Brain microvascular endothelial cell (primary cell): ENCODE measurements at regions not wholly inside any gene's neighbourhood (a gene's known extent, or its start where the extent isn't known, plus 50 kb on each side); places are given as distances from the start of the nearest gene placed in this dataset.

Source experiments
- DNase-seq: peaks from one replicate; pipeline ENCODE4 v3.0.0-alpha.2; 2020
- H3K27ac ChIP-seq: fragments of 250-450 bp; sonication (Bioruptor Pico); 2 replicates; pipeline ENCODE4 v1.5.1; 2020; ENCODE audit warnings: mild to moderate bottlenecking, moderate library complexity
- H3K27me3 ChIP-seq: fragments of 250-450 bp; sonication (Bioruptor Pico); replicated peaks from 2 replicates; pipeline ENCODE4 v1.5.1; 2020; ENCODE audit warnings: mild to moderate bottlenecking
- H3K36me3 ChIP-seq: fragments of 250-450 bp; sonication (Bioruptor Pico); replicated peaks from 2 replicates; pipeline ENCODE4 v1.5.1; 2020; ENCODE audit warnings: mild to moderate bottlenecking
- H3K4me3 ChIP-seq: 2 replicates; pipeline ENCODE4 v1.5.1; 2011; ENCODE audit warnings: low read depth, mild to moderate bottlenecking, control low read depth, low read length, moderate library complexity
- CTCF ChIP-seq: IDR thresholded peaks from 2 replicates; pipeline ENCODE4 v1.5.1; 2011; ENCODE audit warnings: low read depth, mild to moderate bottlenecking, moderate library complexity, low read length, control low read depth, inconsistent platforms; ENCODE audit errors: missing control alignments
- in situ Hi-C: cut with HindIII; loops from 2 replicates; pipeline ENCODE4 v1.10.0; 2017; ENCODE audit warnings: low sequenced_read_pairs, low pct_ligation_motif_present

- no peaks in the 10 kb centered on the region for H3K27me3 ChIP-seq
- in situ Hi-C loops = no loop called here
- H3K36me3 ChIP-seq = no peaks in the 10 kb centered on the region
- TF ChIP-seq CTCF = no peak
- no peak overlapping the region for H3K4me3 ChIP-seq
- DNase-seq = no peak
- H3K27ac ChIP-seq = no peak overlapping the region
These were observed 441.0 kb downstream of the COG6 start for GRCh38 chr13:40096357-40096901.

GRCh38 chr13:40098246-40098645 lies 442.8 kb downstream of the COG6 start:
- in situ Hi-C loops = no loop called here
- H3K4me3 ChIP-seq = no peak overlapping the region
- no peaks in the 10 kb centered on the region for H3K36me3 ChIP-seq
- H3K27ac ChIP-seq = no peak overlapping the region
- no peak for TF ChIP-seq CTCF
- no peaks in the 10 kb centered on the region for H3K27me3 ChIP-seq
- DNase-seq = no peak

GRCh38 chr13:40101708-40102359 lies 446.4 kb downstream of the COG6 start:
- in situ Hi-C loops = no loop called here
- no peak overlapping the region for H3K4me3 ChIP-seq
- no peaks in the 10 kb centered on the region for H3K36me3 ChIP-seq
- no peak for TF ChIP-seq CTCF
- no peak for DNase-seq
- H3K27ac ChIP-seq = no peak overlapping the region
- no peaks in the 10 kb centered on the region for H3K27me3 ChIP-seq

GRCh38 chr13:40102360-40102727 lies 446.9 kb downstream of the COG6 start:
- no peak for TF ChIP-seq CTCF
- H3K27ac ChIP-seq = peak overlapping the region; percentile 3

GRCh38 chr13:40102854-40103253 lies 447.4 kb downstream of the COG6 start:
- H3K27ac ChIP-seq = peak overlapping the region; percentile 19
- TF ChIP-seq CTCF = no peak
- no peaks in the 10 kb centered on the region for H3K36me3 ChIP-seq
- H3K4me3 ChIP-seq = no peak overlapping the region
- peak; percentile 95 for DNase-seq
- no peaks in the 10 kb centered on the region for H3K27me3 ChIP-seq
- in situ Hi-C loops = no loop called here

More at GRCh38 chr13:40102360-40102727, 446.9 kb downstream of the COG6 start:
- Histone ChIP-seq H3K27me3 (no peaks in the 10 kb centered on the region), H3K4me3 (no peak overlapping the region), H3K36me3 (no peaks in the 10 kb centered on the region)
- in situ Hi-C loops = no loop called here
- DNase-seq = no peak

GRCh38 chr13:40103864-40104263 lies 448.4 kb downstream of the COG6 start:
- Histone ChIP-seq H3K36me3 (no peaks in the 10 kb centered on the region), H3K27ac (no peak overlapping the region), H3K27me3 (no peaks in the 10 kb centered on the region), H3K4me3 (no peak overlapping the region)
- no peak for TF ChIP-seq CTCF
- no peak for DNase-seq
- in situ Hi-C loops = no loop called here
